Mesothelial cell of epicardium (in vitro differentiated cells): ENCODE measurements at regions not wholly inside any gene's neighbourhood (a gene's known extent, or its start where the extent isn't known, plus 50 kb on each side); places are given as distances from the start of the nearest gene placed in this dataset.

Experiments used
- DNase-seq, 2 experiments: peaks; one replicate each; pipeline ENCODE4 v3.0.0; 2021; ENCODE audit warnings: low spot score in 2 of 2; ENCODE audit not compliant: unreplicated experiment in 2 of 2
- H3K27ac Mint-ChIP-seq: 2 replicates; pipeline ENCODE4 v1.8.0; 2021; ENCODE audit warnings: mixed read lengths
- H3K27me3 Mint-ChIP-seq: 2 replicates; pipeline ENCODE4 v1.8.0; 2021; ENCODE audit warnings: low read depth, mixed read lengths
- H3K36me3 Mint-ChIP-seq: 2 replicates; pipeline ENCODE4 v1.8.0; 2021; ENCODE audit warnings: mixed read lengths
- H3K4me1 Mint-ChIP-seq: 2 replicates; pipeline ENCODE4 v1.8.0; 2021; ENCODE audit warnings: mixed read lengths
- H3K4me3 Mint-ChIP-seq: 2 replicates; pipeline ENCODE4 v1.8.0; 2021; ENCODE audit warnings: mild to moderate bottlenecking, moderate library complexity, mixed read lengths
- H3K9me3 Mint-ChIP-seq: 2 replicates; pipeline ENCODE4 v1.8.0; 2021; ENCODE audit warnings: mixed read lengths
- CTCF ChIP-seq: fragments of 200-600 bp; sonication (generic); IDR thresholded peaks from one replicate; pipeline ENCODE4 v1.5.0; 2021; ENCODE audit warnings: antibody characterized with exemption; ENCODE audit not compliant: unreplicated experiment

- Mint-ChIP-seq H3K36me3 (no peaks in the 10 kb centered on the region), H3K9me3 (no peaks in the 10 kb centered on the region), H3K4me1 (no peaks in the 10 kb centered on the region), H3K27me3 (peaks cover 92% of the 10 kb centered on the region), H3K27ac (no peak overlapping the region), H3K4me3 (no peak overlapping the region)
- no peak for DNase-seq
- TF ChIP-seq CTCF, result no peak
Observed at GRCh38 chr1:38546636-38547035, 312.9 kb downstream of the RRAGC start.

GRCh38 chr1:38541223-38541622 lies 318.3 kb downstream of the RRAGC start:
- H3K9me3 Mint-ChIP-seq, result no peaks in the 10 kb centered on the region
- no peaks in the 10 kb centered on the region for H3K4me1 Mint-ChIP-seq
- TF ChIP-seq CTCF, result no peak
- no peak for DNase-seq
- no peak overlapping the region for H3K27ac Mint-ChIP-seq
- H3K36me3 Mint-ChIP-seq, result no peaks in the 10 kb centered on the region
- peaks cover 76% of the 10 kb centered on the region for H3K27me3 Mint-ChIP-seq
- H3K4me3 Mint-ChIP-seq, result no peak overlapping the region

GRCh38 chr1:38539931-38540330 lies 319.6 kb downstream of the RRAGC start:
- H3K27ac Mint-ChIP-seq, result no peak overlapping the region

GRCh38 chr1:38538834-38539233 lies 320.7 kb downstream of the RRAGC start:
- no peaks in the 10 kb centered on the region for H3K4me1 Mint-ChIP-seq
- no peak overlapping the region for H3K27ac Mint-ChIP-seq
- peaks cover 80% of the 10 kb centered on the region for H3K27me3 Mint-ChIP-seq
- H3K4me3 Mint-ChIP-seq, result no peak overlapping the region
- H3K9me3 Mint-ChIP-seq, result no peaks in the 10 kb centered on the region
- TF ChIP-seq CTCF, result no peak
- no peaks in the 10 kb centered on the region for H3K36me3 Mint-ChIP-seq
- DNase-seq, result no peak

More at GRCh38 chr1:38539931-38540330, 319.6 kb downstream of the RRAGC start:
- no peaks in the 10 kb centered on the region for H3K9me3 Mint-ChIP-seq
- H3K4me3 Mint-ChIP-seq, result no peak overlapping the region
- H3K4me1 Mint-ChIP-seq, result no peaks in the 10 kb centered on the region
- TF ChIP-seq CTCF, result no peak
- H3K36me3 Mint-ChIP-seq, result no peaks in the 10 kb centered on the region
- DNase-seq, result no peak
- H3K27me3 Mint-ChIP-seq, result peaks cover 79% of the 10 kb centered on the region

GRCh38 chr1:38536089-38536488 lies 323.5 kb downstream of the RRAGC start:
- DNase-seq, result no peak
- no peak for TF ChIP-seq CTCF
- Mint-ChIP-seq H3K27ac (no peak overlapping the region), H3K4me3 (no peak overlapping the region), H3K27me3 (peaks cover 62% of the 10 kb centered on the region), H3K9me3 (no peaks in the 10 kb centered on the region), H3K36me3 (no peaks in the 10 kb centered on the region), H3K4me1 (no peaks in the 10 kb centered on the region)

- no peaks in the 10 kb centered on the region for H3K36me3 Mint-ChIP-seq
- no peak overlapping the region for H3K27ac Mint-ChIP-seq
- H3K4me1 Mint-ChIP-seq, result no peaks in the 10 kb centered on the region
- TF ChIP-seq CTCF, result no peak
- no peak for DNase-seq
- peaks cover 48% of the 10 kb centered on the region for H3K27me3 Mint-ChIP-seq
- no peaks in the 10 kb centered on the region for H3K9me3 Mint-ChIP-seq
- H3K4me3 Mint-ChIP-seq, result no peak overlapping the region
Observed at GRCh38 chr1:38534473-38534823, 325.1 kb downstream of the RRAGC start.
